IPS-NIHi7 (cell line): ENCODE measurements at regions not wholly inside any gene's neighbourhood (a gene's known extent, or its start where the extent isn't known, plus 50 kb on each side); places are given as distances from the start of the nearest gene placed in this dataset.
"Not testable (repeated sequence)": the region's sequence is repeated elsewhere in the genome, so short reads cannot be mapped to it uniquely, and the experiment has no call there.

ENCODE experiments used
- DNase-seq: peaks from one replicate; pipeline ENCODE4 v3.0.0; 2012; ENCODE audit warnings: mixed read lengths; ENCODE audit errors: extremely low spot score

GRCh38 chr20:60097285-60097684 lies 139.1 kb downstream of the CDH26 start:
- no peak for DNase-seq

- no peak for DNase-seq
These were observed 142.6 kb downstream of the CDH26 start for GRCh38 chr20:60100780-60101179.

- no peak for DNase-seq
These were observed 143.1 kb downstream of the CDH26 start for GRCh38 chr20:60101201-60101890.

GRCh38 chr20:60101891-60102281 lies 143.7 kb downstream of the CDH26 start:
- no peak for DNase-seq

GRCh38 chr20:60102665-60103210 lies 144.5 kb downstream of the CDH26 start:
- no peak for DNase-seq

- DNase-seq: peak; percentile 62
These were observed 147.0 kb downstream of the CDH26 start for GRCh38 chr20:60104993-60105803.

GRCh38 chr20:60106186-60106585 lies 148.0 kb downstream of the CDH26 start:
- DNase-seq: not testable (repeated sequence)

- DNase-seq: no peak
These were observed 149.6 kb downstream of the CDH26 start for GRCh38 chr20:60107621-60108390.

GRCh38 chr20:60108397-60108796 lies 150.2 kb downstream of the CDH26 start:
- no peak for DNase-seq

- no peak for DNase-seq
These were observed 155.0 kb downstream of the CDH26 start for GRCh38 chr20:60113024-60113724.

GRCh38 chr20:60113771-60114170 lies 155.5 kb downstream of the CDH26 start:
- DNase-seq: no peak

GRCh38 chr20:60115451-60115850 lies 157.2 kb downstream of the CDH26 start:
- DNase-seq: no peak

- DNase-seq: no peak
These were observed 158.1 kb downstream of the CDH26 start for GRCh38 chr20:60116128-60116909.

- DNase-seq: no peak
These were observed 158.8 kb downstream of the CDH26 start for GRCh38 chr20:60117065-60117464.

- DNase-seq: no peak
These were observed 163.7 kb downstream of the CDH26 start for GRCh38 chr20:60121903-60122302.

- DNase-seq: no peak
These were observed 164.4 kb downstream of the CDH26 start for GRCh38 chr20:60122671-60123070.

GRCh38 chr20:60123096-60123495 lies 164.9 kb downstream of the CDH26 start:
- DNase-seq: no peak

GRCh38 chr20:60123652-60124051 lies 165.4 kb downstream of the CDH26 start:
- no peak for DNase-seq

- DNase-seq: no peak
These were observed 166.7 kb downstream of the CDH26 start for GRCh38 chr20:60124776-60125381.

GRCh38 chr20:60125513-60125912 lies 167.3 kb downstream of the CDH26 start:
- DNase-seq: no peak
